ENCODE measurements at regions not wholly inside any gene's neighbourhood (a gene's known extent, or its start where the extent isn't known, plus 50 kb on each side); places are given as distances from the start of the nearest gene placed in this dataset.

- no peak for DNase-seq
Measured at GRCh38 chr5:12315461-12315860, 411.2 kb upstream of the CTNND2 start.

DNA sequence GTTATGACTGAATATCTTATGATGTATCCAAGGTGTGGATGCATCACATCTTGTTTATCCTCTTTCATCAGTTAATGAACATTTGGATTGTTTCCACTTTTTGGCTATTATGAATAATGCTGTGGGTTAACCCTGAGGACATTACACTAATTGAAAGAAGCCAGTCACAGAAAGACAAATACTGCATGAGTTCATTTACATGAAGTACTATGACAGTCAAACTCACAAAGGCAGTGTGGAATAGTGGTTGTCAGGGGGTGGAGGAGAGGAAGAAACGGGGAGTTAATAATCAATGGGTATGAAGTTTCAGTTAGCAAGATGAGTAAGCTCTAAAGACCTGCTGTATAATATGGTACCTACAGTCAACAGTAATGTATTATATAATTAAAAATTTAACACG is 409.4 kb upstream of the CTNND2 start:
- DNase-seq: no peak

DNA sequence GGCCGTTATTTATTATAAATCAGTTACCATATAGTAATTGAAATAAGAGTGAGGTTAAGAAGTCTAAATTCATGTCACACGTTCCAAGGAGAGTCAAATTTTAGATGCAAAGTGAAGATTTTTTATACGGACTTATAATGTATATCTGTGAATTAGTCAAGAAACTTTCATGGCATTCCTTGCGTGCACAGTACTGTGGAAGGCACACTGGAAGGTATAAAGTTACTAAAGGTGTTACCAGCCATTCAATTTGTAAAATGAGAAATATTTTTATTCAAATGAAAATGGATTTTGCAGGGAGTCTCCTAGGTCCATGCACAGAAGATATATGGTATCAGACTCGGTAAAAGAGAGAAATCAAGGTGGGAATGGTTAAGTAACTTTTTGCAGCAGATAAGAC is 408.1 kb upstream of the CTNND2 start:
- no peak for DNase-seq

- no peak for DNase-seq
Measured at GRCh38 chr5:12294151-12294550, 389.9 kb upstream of the CTNND2 start.

- DNase-seq: peak; percentile 4
Measured at GRCh38 chr5:12292610-12293204, 388.5 kb upstream of the CTNND2 start.

- no peak for DNase-seq
Measured at GRCh38 chr5:12284604-12285003, 380.4 kb upstream of the CTNND2 start.

- DNase-seq: no peak
Measured at GRCh38 chr5:12277504-12278192, 373.4 kb upstream of the CTNND2 start.

GRCh38 chr5:12274236-12274635 is 370.0 kb upstream of the CTNND2 start:
- DNase-seq: no peak

GRCh38 chr5:12272389-12272788 is 368.1 kb upstream of the CTNND2 start:
- no peak for DNase-seq

DNA sequence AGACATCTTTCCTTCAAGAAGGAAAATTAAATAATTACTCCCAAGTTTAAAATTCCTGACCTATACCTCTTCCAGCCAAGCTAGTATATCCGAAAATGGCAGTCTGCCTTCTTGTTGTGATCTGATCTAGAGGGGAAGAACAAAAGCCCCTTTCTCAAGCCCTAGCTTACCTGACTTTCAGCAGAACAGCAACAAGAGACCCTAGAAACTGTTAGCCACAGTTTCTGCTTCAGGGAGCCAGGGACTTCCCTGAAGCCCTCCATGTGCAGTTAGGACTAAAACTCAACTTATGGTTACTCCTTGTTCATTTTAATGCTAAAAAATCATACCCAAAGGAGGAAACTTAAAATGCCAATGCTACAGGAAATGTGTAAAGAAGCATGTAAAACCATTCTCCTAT is 366.7 kb upstream of the CTNND2 start:
- no peak for DNase-seq

GRCh38 chr5:12269164-12269563 is 364.9 kb upstream of the CTNND2 start:
- DNase-seq: no peak

- DNase-seq: no peak
Measured at GRCh38 chr5:12258549-12258948, 354.3 kb upstream of the CTNND2 start.

DNA sequence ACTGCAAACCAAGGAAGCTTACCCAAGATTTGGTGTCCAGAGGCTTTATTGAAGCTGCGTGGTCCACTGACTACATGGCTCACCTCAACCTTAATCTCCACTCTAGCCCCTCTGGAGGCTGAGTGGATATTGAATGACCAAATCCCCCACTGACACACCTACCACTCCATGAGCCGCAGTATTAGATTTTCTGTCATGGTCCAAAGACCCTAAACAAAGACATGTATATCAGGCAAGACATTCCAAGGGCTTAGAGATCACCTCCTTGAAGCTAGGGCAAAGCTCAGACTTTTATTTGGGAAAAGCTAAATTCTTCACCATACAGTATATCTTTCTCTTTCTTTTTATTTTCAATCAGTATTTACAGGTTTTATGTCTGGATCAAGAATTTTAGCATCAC is 346.2 kb upstream of the CTNND2 start:
- DNase-seq: no peak

GRCh38 chr5:12248831-12249230 is 344.6 kb upstream of the CTNND2 start:
- no peak for DNase-seq

DNA sequence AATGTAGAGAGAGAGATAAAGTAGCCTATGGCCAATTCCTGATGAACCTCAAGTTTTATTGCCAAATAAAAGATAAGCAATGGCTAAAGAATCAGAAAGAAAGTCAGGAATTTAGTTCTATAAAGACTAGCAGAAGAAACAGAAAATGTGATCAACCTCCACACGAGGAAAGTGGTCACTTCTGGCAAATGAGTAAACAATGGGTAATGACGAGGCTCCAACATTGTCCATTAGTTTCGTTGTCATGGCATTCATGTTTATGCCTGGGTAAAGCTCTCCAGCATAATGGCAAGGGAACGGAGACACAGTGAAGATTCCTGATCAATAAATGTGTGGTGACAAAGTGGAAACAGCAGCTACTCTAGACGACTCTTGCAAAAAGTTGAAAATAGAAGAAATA is 341.8 kb upstream of the CTNND2 start:
- no peak for DNase-seq

DNA sequence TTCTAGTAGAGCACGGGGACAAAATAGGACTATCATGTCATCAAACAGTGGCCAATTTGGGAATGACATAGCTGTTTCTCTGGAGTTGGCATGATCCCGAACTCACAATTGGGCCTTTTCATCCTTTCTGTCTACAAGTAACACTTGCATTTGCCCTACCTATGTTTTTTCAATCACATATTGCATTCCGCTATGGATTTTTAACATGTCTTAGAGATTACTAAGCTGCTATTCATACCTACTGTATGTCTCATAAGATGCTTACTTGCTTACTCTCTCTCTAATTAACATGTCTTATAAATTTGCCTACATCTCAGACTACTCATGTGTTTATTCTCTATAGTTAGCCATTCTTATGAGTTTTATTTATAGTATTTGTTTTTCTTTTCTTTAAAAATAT is 341.2 kb upstream of the CTNND2 start:
- DNase-seq: no peak

GRCh38 chr5:12242950-12243888 is 339.0 kb upstream of the CTNND2 start:
- no peak for DNase-seq

DNA sequence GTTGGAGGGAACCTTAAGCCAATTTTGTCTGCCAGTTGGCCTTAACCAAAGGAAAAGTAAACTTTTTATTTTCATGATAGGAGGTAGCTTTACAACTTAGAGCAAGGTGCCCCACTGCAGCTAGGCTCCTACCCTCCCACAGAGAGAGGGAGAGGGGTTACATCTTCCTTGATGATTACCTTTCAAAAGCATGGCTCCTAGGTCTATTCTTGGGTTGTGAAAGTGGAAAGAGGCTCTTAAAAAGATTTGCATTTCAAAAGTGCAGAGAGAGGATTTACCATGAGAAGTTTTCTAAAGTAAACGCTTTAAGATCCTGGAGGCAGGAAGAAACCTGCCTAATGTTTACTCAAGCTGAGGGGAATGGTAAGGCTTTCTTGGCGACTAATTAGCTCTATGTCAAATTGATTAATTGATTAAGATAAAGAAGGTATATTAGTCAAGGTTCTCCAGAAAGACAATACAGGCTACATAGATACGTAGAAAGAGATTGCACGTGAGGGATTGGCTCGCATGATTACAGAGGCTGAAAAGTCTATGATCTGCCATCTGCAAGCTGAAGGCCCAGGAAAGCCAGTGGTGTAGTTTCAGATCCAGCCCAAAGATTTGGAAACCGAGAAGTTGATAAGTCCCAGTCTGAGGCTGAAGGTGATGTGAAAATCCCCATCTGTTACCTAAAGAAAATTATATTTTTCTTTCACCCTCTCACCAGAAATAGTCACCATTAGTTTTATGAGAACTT is 333.8 kb upstream of the CTNND2 start:
- no peak for DNase-seq

- DNase-seq: no peak
Measured at GRCh38 chr5:12230659-12231058, 326.4 kb upstream of the CTNND2 start.

- DNase-seq: no peak
Measured at GRCh38 chr5:12217039-12217438, 312.8 kb upstream of the CTNND2 start.

DNA sequence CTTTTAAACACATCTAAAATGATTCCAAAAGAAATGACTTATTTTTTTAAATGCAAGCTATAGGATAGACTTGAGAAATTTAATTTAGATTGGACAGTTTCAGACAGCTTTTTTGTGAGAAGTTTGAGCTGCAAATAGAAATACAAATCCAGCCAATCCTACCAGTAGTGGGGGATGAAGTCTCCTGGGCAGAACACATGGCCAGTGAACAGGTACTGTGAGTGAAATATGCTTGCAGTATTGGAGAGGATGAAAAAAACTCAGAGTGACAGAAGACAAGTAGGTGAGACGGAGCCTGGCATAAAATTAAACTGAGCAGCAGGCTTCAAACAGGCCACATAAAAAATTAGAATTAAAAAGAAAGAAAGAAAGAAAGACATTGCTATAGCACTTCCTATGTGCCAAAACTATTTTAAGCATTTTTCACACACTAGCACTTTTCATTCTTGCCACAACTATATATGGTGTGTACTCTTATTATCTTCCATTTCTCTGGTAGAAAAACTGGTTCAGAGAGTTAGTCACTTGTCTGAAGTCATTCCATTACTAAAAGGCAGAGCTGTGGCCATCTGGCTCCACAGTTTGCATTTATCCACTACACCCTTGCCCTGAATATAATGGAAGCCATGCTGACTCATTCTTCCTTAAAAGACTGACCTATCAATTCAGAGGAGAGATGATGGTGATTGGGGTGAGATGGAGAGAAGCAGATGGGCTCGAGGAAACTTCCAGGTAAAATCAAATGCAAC is 310.2 kb upstream of the CTNND2 start:
- no peak for DNase-seq

GRCh38 chr5:12208366-12209100 is 304.3 kb upstream of the CTNND2 start:
- DNase-seq: no peak

All from activated CD4-positive, alpha-beta T cell treated with anti-CD3 and anti-CD28 coated beads, Interleukin-2, Interleukin-6, amounts not matched to agents 100 ng/mL and 50 ng/mL, durations not matched to agents 16 hours and 8 hours (primary cell).